GM06990 (cell line): ENCODE measurements at regions not wholly inside any gene's neighbourhood (a gene's known extent, or its start where the extent isn't known, plus 50 kb on each side); places are given as distances from the start of the nearest gene placed in this dataset.

Experiments used
- DNase-seq: peaks from one replicate; pipeline ENCODE4 v3.0.0-alpha.2; 2011; ENCODE audit not compliant: insufficient read length; ENCODE audit errors: extremely low read depth
- H3K27me3 ChIP-seq: replicated peaks from 2 replicates; pipeline ENCODE4 v1.6.0; 2011; ENCODE audit warnings: low read length; ENCODE audit not compliant: control insufficient read depth, insufficient read depth
- H3K36me3 ChIP-seq: 2 replicates; pipeline ENCODE4 v1.5.1; 2011; ENCODE audit warnings: low read length; ENCODE audit not compliant: control insufficient read depth, insufficient read depth
- H3K4me3 ChIP-seq: replicated peaks from 2 replicates; pipeline ENCODE4 v1.5.1; 2011; ENCODE audit warnings: low read depth, mild to moderate bottlenecking, control low read depth, low read length
- CTCF ChIP-seq: IDR thresholded peaks from 2 replicates; pipeline ENCODE4 v1.5.1; 2011; ENCODE audit warnings: low read length, control low read depth, mild to moderate bottlenecking, inconsistent platforms; ENCODE audit not compliant: insufficient read depth, poor library complexity, severe bottlenecking

DNA sequence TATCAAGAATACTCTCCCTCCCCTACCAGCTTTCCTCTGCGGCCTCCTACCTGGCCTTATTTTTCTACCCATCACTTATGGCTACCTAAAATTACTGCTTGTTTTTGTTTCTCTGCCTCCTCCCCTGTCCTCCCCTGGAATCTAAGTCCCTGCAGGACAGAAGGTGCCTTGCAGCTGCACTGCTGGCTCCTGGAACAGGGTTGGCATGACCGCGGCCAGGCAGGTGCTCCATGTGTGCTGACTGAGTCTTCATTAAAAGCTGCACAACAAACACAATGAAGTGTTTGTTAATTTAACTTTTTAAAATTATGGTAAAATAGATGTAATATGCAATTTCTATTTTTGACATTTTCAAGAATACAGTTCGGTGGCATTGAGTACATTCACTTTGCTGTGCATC is 171.9 kb upstream of the FHL2 start:
- H3K4me3 ChIP-seq: no peak overlapping the region
- no peak for TF ChIP-seq CTCF
- DNase-seq: no peak
- no peaks in the 10 kb centered on the region for H3K36me3 ChIP-seq
- no peaks in the 10 kb centered on the region for H3K27me3 ChIP-seq

GRCh38 chr2:105570326-105570725 is 171.5 kb upstream of the FHL2 start:
- Histone ChIP-seq H3K4me3 (no peak overlapping the region), H3K36me3 (no peaks in the 10 kb centered on the region), H3K27me3 (no peaks in the 10 kb centered on the region)
- TF ChIP-seq CTCF: no peak
- no peak for DNase-seq

DNA sequence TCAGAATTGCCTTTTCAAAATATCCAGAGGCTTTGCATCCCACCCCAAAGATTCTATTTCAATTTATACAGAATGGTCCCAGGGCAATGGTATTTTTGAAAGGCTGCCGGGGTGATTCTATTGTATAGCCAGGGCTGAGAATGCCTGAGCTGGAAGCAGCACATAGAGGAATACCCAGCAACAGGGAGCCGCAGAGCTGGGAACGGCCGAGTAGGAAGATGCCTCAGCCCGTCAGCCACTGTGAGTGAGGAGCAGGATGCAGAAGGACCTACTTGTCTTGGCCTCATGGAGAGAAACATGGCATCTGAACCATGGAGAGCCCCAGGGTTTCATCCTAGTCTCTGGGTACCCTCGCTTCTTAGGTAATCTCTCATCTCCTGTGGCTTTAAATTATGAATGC is 170.8 kb upstream of the FHL2 start:
- DNase-seq: no peak
- TF ChIP-seq CTCF: no peak
- Histone ChIP-seq H3K36me3 (no peaks in the 10 kb centered on the region), H3K4me3 (no peak overlapping the region), H3K27me3 (no peaks in the 10 kb centered on the region)

DNA sequence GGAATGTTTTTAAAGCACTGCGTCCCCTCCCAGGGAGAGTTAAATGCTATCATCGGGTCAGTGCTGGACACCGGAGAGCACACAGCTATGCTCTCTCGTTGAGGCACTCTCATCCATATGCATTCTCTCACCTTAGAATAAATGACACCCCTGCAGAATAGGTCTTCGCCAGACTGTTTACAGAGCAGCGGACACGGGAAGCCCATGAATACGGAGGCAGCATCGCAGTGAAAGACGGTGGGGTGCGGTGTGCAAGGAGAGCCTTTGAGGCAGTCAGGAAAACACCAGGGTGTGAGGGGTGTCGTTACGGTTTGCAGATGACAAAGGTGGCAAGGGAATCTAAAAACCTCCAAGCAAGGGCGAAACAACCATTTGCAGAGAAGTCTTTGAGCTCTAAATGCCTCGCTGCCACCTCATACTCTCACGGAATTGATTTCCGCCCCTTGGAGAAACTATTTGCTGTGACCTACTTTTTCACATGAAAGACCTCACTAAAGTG is 169.2 kb upstream of the FHL2 start:
- Histone ChIP-seq H3K4me3 (no peak overlapping the region), H3K27me3 (no peaks in the 10 kb centered on the region), H3K36me3 (no peaks in the 10 kb centered on the region)
- TF ChIP-seq CTCF: no peak
- DNase-seq: no peak

GRCh38 chr2:105563000-105563719 is 164.3 kb upstream of the FHL2 start:
- no peak for TF ChIP-seq CTCF

More at GRCh38 chr2:105563000-105563719, 164.3 kb upstream of the FHL2 start:
- DNase-seq: no peak
- Histone ChIP-seq H3K36me3 (no peaks in the 10 kb centered on the region), H3K27me3 (peaks cover 3% of the 10 kb centered on the region; the same call in 1 of the 2 replicates), H3K4me3 (no peak overlapping the region)
